DOHH2 (cell line): ENCODE measurements at regions not wholly inside any gene's neighbourhood (a gene's known extent, or its start where the extent isn't known, plus 50 kb on each side); places are given as distances from the start of the nearest gene placed in this dataset.

Source experiments
- H3F3A ChIP-seq: fragments of 200-600 bp; sonication (generic), shearing (Covaris generic); 2 replicates; pipeline ENCODE4 v1.6.0; 2016; ENCODE audit warnings: antibody characterized with exemption, mild to moderate bottlenecking; ENCODE audit not compliant: control insufficient read depth, insufficient read depth
- H3K27ac ChIP-seq: fragments of 200-600 bp; sonication (generic); 2 replicates; pipeline ENCODE4 v1.5.1; 2014; ENCODE audit warnings: low read depth, mild to moderate bottlenecking, low read length, moderate library complexity
- H3K27me3 ChIP-seq: fragments of 200-600 bp; sonication (generic); 2 replicates; pipeline ENCODE4 v1.6.1; 2014; ENCODE audit warnings: mild to moderate bottlenecking, low read length, mixed read lengths; ENCODE audit not compliant: control insufficient read depth
- H3K36me3 ChIP-seq: fragments of 200-600 bp; sonication (generic); 2 replicates; pipeline ENCODE4 v1.6.1; 2014; ENCODE audit warnings: mild to moderate bottlenecking, low read length, moderate library complexity, mixed read lengths; ENCODE audit not compliant: control insufficient read depth
- H3K4me1 ChIP-seq: fragments of 200-600 bp; sonication (generic); 2 replicates; pipeline ENCODE4 v1.6.1; 2014; ENCODE audit warnings: mild to moderate bottlenecking, low read length, mixed read lengths; ENCODE audit not compliant: control insufficient read depth
- H3K4me2 ChIP-seq: fragments of 200-600 bp; sonication (generic); 2 replicates; pipeline ENCODE4 v1.6.0; 2014; ENCODE audit warnings: mild to moderate bottlenecking, low read length, moderate library complexity
- H3K4me3 ChIP-seq: fragments of 200-600 bp; sonication (generic); 2 replicates; pipeline ENCODE4 v1.5.1; 2014; ENCODE audit warnings: mild to moderate bottlenecking, low read length, mixed read lengths
- H3K79me2 ChIP-seq: fragments of 200-600 bp; sonication (generic); 2 replicates; pipeline ENCODE4 v1.6.1; 2014; ENCODE audit warnings: mild to moderate bottlenecking, low read length, mixed read lengths; ENCODE audit not compliant: control insufficient read depth
- H3K9me2 ChIP-seq: fragments of 200-600 bp; sonication (generic); replicated peaks from 2 replicates; pipeline ENCODE4 v1.6.1; 2014; ENCODE audit warnings: mild to moderate bottlenecking, low read length, mixed read lengths; ENCODE audit not compliant: control insufficient read depth
- H3K9me3 ChIP-seq: fragments of 200-600 bp; sonication (generic); 2 replicates; pipeline ENCODE4 v1.6.1; 2014; ENCODE audit warnings: antibody characterized with exemption, low read length, mixed read lengths; ENCODE audit not compliant: control insufficient read depth, insufficient read depth
- H4K20me1 ChIP-seq: fragments of 200-600 bp; sonication (generic); 2 replicates; pipeline ENCODE4 v1.6.0; 2014; ENCODE audit warnings: low read depth, mild to moderate bottlenecking, antibody characterized with exemption, low read length, moderate library complexity; ENCODE audit not compliant: control insufficient read depth, insufficient read depth
- CTCF ChIP-seq: fragments of 200-600 bp; sonication (generic); IDR thresholded peaks from one replicate; pipeline ENCODE4 v1.5.1; 2014; ENCODE audit warnings: antibody characterized with exemption, mild to moderate bottlenecking, low read depth, low read length; ENCODE audit not compliant: poor library complexity, severe bottlenecking
- EZH2phosphoT487 ChIP-seq: fragments of 200-600 bp; sonication (generic); IDR thresholded peaks from 2 replicates; pipeline ENCODE4 v1.6.1; 2017; ENCODE audit warnings: borderline replicate concordance, mild to moderate bottlenecking, antibody characterized with exemption, low read length, moderate library complexity, mixed read lengths

DNA sequence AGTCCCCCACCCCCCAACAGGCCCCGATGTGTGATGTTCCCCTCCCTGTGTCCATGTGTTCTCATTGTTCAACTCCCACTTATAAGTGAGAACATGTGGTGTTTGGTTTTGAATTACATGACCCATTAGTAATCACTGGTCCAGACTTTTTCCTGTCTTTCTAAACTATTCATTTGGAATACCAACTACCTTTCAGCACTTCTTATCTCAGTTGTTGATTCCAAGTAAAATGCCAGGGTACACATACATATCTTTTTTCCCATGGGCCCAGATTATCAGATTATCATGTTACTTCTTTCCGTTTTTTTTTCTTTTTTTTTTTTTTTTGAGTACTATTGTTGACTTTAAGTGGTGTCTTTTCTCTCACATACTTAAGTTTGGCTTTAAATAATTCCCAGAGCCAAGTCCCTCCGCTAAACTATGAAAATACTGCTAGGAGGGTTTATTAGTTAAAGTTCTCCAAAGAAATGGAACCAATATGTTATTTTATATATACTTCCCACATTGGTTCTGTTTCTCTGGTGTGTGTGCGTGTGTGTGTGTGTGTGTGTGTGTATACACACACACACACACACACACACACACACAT is 389.3 kb downstream of the IRS1 start:
- Histone ChIP-seq H3K9me3 (no peaks in the 10 kb centered on the region), H3K4me3 (no peak overlapping the region), H3K4me1 (no peaks in the 10 kb centered on the region), H3K79me2 (no peaks in the 10 kb centered on the region), H4K20me1 (no peaks in the 10 kb centered on the region), H3F3A (no peaks in the 10 kb centered on the region), H3K4me2 (no peak overlapping the region), H3K27me3 (no peaks in the 10 kb centered on the region), H3K9me2 (no peaks in the 10 kb centered on the region), H3K27ac (no peak overlapping the region), H3K36me3 (no peaks in the 10 kb centered on the region)
- no peak for TF ChIP-seq CTCF
- no peak for TF ChIP-seq EZH2phosphoT487

- Histone ChIP-seq H3K36me3 (no peaks in the 10 kb centered on the region), H3K27ac (no peak overlapping the region)
- TF ChIP-seq CTCF (no peak), EZH2phosphoT487 (no peak)
Observed at GRCh38 chr2:226409134-226409533, 390.5 kb downstream of the IRS1 start.

DNA sequence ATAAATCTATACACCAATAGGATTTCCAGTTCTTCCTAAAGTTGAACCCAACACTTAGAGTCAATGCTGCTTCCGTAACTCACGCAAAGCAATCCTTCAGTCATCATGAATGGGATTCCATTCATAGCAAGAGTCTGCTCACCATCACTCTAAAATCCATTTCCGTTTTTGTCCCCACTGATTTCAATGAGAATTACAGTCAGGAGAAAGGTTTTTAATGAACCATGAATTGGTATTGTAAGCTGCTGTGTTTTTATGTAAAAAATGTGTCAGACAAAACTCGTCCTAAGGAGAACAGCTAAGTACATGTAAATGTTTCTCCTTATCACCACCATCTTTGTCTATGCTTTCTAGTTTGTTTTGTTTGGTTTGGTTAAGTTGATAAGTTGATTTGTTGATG is 391.5 kb downstream of the IRS1 start:
- Histone ChIP-seq H3K9me2 (no peaks in the 10 kb centered on the region), H3K4me3 (no peak overlapping the region), H3K79me2 (no peaks in the 10 kb centered on the region), H3K4me2 (no peak overlapping the region), H3F3A (no peaks in the 10 kb centered on the region), H4K20me1 (no peaks in the 10 kb centered on the region), H3K27me3 (no peaks in the 10 kb centered on the region), H3K9me3 (no peaks in the 10 kb centered on the region), H3K4me1 (no peaks in the 10 kb centered on the region), H3K27ac (no peak overlapping the region), H3K36me3 (no peaks in the 10 kb centered on the region)
- TF ChIP-seq EZH2phosphoT487 (no peak), CTCF (no peak)

More at GRCh38 chr2:226409134-226409533, 390.5 kb downstream of the IRS1 start:
- Histone ChIP-seq H3K4me3 (no peak overlapping the region), H4K20me1 (no peaks in the 10 kb centered on the region), H3K4me1 (no peaks in the 10 kb centered on the region), H3K9me3 (no peaks in the 10 kb centered on the region), H3K79me2 (no peaks in the 10 kb centered on the region), H3K9me2 (no peaks in the 10 kb centered on the region), H3K4me2 (no peak overlapping the region), H3K27me3 (no peaks in the 10 kb centered on the region), H3F3A (no peaks in the 10 kb centered on the region)

- H3K36me3 ChIP-seq, result no peaks in the 10 kb centered on the region
- H3K27me3 ChIP-seq, result no peaks in the 10 kb centered on the region
- no peaks in the 10 kb centered on the region for H3K4me1 ChIP-seq
- no peaks in the 10 kb centered on the region for H3K79me2 ChIP-seq
- H3K4me2 ChIP-seq, result no peak overlapping the region
- H3F3A ChIP-seq, result no peaks in the 10 kb centered on the region
- no peak overlapping the region for H3K4me3 ChIP-seq
- H4K20me1 ChIP-seq, result no peaks in the 10 kb centered on the region
- no peaks in the 10 kb centered on the region for H3K9me3 ChIP-seq
- H3K27ac ChIP-seq, result no peak overlapping the region
- H3K9me2 ChIP-seq, result no peaks in the 10 kb centered on the region
- TF ChIP-seq CTCF, result no peak
- no peak for TF ChIP-seq EZH2phosphoT487
Observed at GRCh38 chr2:226407135-226407534, 392.5 kb downstream of the IRS1 start.
